ENCODE measurements at regions not wholly inside any gene's neighbourhood (a gene's known extent, or its start where the extent isn't known, plus 50 kb on each side); places are given as distances from the start of the nearest gene placed in this dataset.

GRCh38 chr2:118496467-118496866, 351.0 kb downstream of the EN1 start:
- DNase-seq (ENCODE audit: low spot score) (no peak), ATAC-seq (no peak)
- Mint-ChIP-seq H3K36me3 (no peaks in the 10 kb centered on the region), H3K9me3 (peaks cover 6% of the 10 kb centered on the region), H3K4me1 (peaks cover 41% of the 10 kb centered on the region), H3K27me3 (ENCODE audit: low read depth) (peaks cover 3% of the 10 kb centered on the region; the same call in 1 of the 2 replicates), H3K27ac (no peak overlapping the region), H3K4me3 (no peak overlapping the region)
- TF ChIP-seq IRF1 (CRISPR knock-in tag; IDR thresholded peaks at IDR 0.05) (no peak), ZBTB43 (CRISPR knock-in tag; IDR thresholded peaks at IDR 0.05) (no peak), NFYB (CRISPR knock-in tag; conservative IDR thresholded peaks at IDR 0.05; ENCODE audit: low read depth) (no peak), ATF3 (CRISPR knock-in tag; conservative IDR thresholded peaks at IDR 0.05) (no peak), GRHL2 (CRISPR knock-in tag; IDR thresholded peaks at IDR 0.05; ENCODE audit: insufficient replicate concordance, severe bottlenecking) (no peak), ZNF138 (CRISPR knock-in tag; conservative IDR thresholded peaks at IDR 0.05) (no peak), FOXP4 (CRISPR knock-in tag; IDR thresholded peaks at IDR 0.05) (no peak), ERG (CRISPR knock-in tag; IDR thresholded peaks at IDR 0.05) (no peak), CDX4 (CRISPR knock-in tag; IDR thresholded peaks at IDR 0.05; ENCODE audit: borderline replicate concordance) (no peak), USF1 (CRISPR knock-in tag; IDR thresholded peaks at IDR 0.05) (no peak), FOXP1 (CRISPR knock-in tag; IDR thresholded peaks at IDR 0.05; ENCODE audit: borderline replicate concordance) (no peak), TEAD1 (CRISPR knock-in tag; IDR thresholded peaks at IDR 0.05) (no peak), RELA (CRISPR knock-in tag; IDR thresholded peaks at IDR 0.05; ENCODE audit: borderline replicate concordance) (no peak), NR3C1 (CRISPR knock-in tag; conservative IDR thresholded peaks at IDR 0.05; ENCODE audit: low read depth) (no peak), SP1 (CRISPR knock-in tag; conservative IDR thresholded peaks at IDR 0.05) (no peak)
- CTCF ChIA-PET, result no interaction called here
- POLR2A ChIA-PET, result no interaction called here

GRCh38 chr2:118495290-118495689, 352.2 kb downstream of the EN1 start:
- no peak overlapping the region for H3K4me3 Mint-ChIP-seq
- peaks cover 6% of the 10 kb centered on the region for H3K9me3 Mint-ChIP-seq
- DNase-seq (ENCODE audit: low spot score) (no peak), ATAC-seq (no peak)
- POLR2A ChIA-PET, result no interaction called here
- TF ChIP-seq ZNF317 (CRISPR knock-in tag; IDR thresholded peaks at IDR 0.05; ENCODE audit: borderline replicate concordance, low read depth) (no peak), PRRX2 (CRISPR knock-in tag; IDR thresholded peaks at IDR 0.05) (no peak), IRF1 (CRISPR knock-in tag; IDR thresholded peaks at IDR 0.05) (no peak), RORB (CRISPR knock-in tag; IDR thresholded peaks at IDR 0.05) (no peak), USF2 (CRISPR knock-in tag; IDR thresholded peaks at IDR 0.05) (no peak), ERG (CRISPR knock-in tag; IDR thresholded peaks at IDR 0.05) (no peak)
- H3K4me1 Mint-ChIP-seq, result peaks cover 53% of the 10 kb centered on the region
- CTCF ChIA-PET, result no interaction called here
- H3K27ac Mint-ChIP-seq, result no peak overlapping the region
- H3K36me3 Mint-ChIP-seq, result no peaks in the 10 kb centered on the region
- H3K27me3 Mint-ChIP-seq (ENCODE audit: low read depth), result peaks cover 3% of the 10 kb centered on the region; the same call in 1 of the 2 replicates

All from WTC11 (cell line).